Fibroblast of mammary gland (primary cell): ENCODE measurements at regions not wholly inside any gene's neighbourhood (a gene's known extent, or its start where the extent isn't known, plus 50 kb on each side); places are given as distances from the start of the nearest gene placed in this dataset.

ENCODE experiments used
- DNase-seq: peaks from one replicate; pipeline ENCODE4 v3.0.0-alpha.2; 2010; ENCODE audit warnings: low read depth
- H3K4me3 ChIP-seq: 2 replicates; pipeline ENCODE4 v1.5.1; 2011; ENCODE audit warnings: low read depth, mild to moderate bottlenecking, low read length, moderate library complexity; ENCODE audit not compliant: control insufficient read depth
- TF ChIP-seq, protein P1 (sequence below): conservative IDR thresholded peaks from 2 replicates; pipeline ENCODE4 v1.5.1; 2011; ENCODE audit warnings: low read depth, low read length, inconsistent platforms; ENCODE audit not compliant: control insufficient read depth, insufficient read depth

DNA sequence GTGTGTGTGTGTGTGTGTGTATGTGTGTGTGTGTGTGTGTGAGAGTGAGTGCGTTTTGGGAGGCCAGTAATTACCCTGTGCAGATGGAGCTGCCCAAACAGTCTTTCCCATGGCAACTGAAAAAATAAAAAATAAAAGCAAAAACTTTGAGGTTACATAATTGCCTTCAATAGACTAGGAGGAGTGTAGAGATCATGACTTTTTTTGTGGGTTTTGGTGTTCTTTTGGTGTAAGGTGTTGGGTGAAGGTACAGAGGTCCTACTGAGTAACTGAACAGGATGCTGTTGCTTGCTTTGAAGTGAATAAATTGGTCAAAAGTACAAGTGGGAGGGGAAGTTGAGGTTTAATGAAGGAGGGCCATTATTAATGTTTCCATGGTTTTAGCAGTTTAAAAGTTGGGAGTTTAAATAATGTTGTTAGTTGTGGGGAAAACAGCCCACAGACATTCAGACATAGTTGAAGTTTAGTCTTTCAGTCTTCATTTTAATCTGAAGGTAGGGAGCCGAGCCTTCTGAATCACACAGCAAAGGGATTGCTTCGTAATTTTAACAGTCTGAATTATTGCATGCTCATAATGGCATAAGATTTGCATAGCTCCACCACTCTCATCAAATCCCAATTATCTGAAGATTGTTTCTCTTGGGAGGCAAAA is 251.4 kb downstream of the PRL start:
- DNase-seq: no peak
- TF ChIP-seq, protein P1, sequence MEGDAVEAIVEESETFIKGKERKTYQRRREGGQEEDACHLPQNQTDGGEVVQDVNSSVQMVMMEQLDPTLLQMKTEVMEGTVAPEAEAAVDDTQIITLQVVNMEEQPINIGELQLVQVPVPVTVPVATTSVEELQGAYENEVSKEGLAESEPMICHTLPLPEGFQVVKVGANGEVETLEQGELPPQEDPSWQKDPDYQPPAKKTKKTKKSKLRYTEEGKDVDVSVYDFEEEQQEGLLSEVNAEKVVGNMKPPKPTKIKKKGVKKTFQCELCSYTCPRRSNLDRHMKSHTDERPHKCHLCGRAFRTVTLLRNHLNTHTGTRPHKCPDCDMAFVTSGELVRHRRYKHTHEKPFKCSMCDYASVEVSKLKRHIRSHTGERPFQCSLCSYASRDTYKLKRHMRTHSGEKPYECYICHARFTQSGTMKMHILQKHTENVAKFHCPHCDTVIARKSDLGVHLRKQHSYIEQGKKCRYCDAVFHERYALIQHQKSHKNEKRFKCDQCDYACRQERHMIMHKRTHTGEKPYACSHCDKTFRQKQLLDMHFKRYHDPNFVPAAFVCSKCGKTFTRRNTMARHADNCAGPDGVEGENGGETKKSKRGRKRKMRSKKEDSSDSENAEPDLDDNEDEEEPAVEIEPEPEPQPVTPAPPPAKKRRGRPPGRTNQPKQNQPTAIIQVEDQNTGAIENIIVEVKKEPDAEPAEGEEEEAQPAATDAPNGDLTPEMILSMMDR: no peak
- no peak overlapping the region for H3K4me3 ChIP-seq

DNA sequence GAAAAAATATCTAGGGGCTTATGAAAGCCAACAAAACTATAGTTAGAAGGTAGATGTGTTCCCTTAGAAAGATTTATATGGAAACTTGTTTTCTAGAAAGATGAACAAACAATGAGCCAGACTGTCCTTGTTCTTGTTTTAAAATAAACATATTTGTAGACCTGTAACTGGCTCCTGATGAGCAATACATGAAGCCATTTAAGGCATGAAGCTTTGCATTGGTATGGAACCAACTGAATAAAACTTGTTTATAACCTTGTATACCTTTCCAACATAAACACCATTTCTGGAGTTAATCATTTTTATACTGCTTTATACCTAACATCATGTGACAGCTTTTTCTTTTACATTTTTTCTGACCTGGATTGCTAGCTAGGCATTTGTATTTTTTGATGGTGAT is 247.8 kb downstream of the PRL start:
- no peak overlapping the region for H3K4me3 ChIP-seq
- no peak for DNase-seq
- TF ChIP-seq, protein P1: no peak

DNA sequence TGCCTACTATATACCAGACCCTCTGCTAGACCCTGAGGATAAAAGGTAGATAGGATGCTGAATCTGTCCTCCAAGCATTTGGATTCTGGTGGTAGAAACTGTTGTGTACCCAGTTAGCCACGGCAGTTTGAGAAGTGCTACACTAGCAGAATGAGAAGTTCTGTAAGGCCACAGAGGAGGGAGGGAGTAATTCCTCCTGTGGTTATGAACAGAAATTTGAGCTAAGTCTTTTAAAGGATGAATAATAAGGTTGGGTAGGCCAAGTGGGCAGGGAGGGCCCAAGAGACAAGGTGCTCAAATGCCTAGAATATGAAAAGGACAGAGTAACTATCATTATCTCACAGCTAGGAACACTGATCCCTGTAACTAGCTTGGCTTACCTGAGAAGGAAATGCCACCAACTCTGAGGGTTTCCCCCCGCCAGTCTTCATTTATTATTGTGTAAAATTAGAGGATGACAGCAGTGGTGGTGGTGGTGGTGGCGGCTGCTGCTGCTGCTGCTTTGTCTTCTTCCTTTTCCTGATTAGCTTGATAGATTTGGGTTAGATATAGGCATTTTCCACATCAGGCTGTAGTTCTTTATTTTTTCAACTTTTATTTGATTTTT is 243.3 kb downstream of the PRL start:
- DNase-seq: no peak
- H3K4me3 ChIP-seq: no peak overlapping the region
- TF ChIP-seq, protein P1: no peak

DNA sequence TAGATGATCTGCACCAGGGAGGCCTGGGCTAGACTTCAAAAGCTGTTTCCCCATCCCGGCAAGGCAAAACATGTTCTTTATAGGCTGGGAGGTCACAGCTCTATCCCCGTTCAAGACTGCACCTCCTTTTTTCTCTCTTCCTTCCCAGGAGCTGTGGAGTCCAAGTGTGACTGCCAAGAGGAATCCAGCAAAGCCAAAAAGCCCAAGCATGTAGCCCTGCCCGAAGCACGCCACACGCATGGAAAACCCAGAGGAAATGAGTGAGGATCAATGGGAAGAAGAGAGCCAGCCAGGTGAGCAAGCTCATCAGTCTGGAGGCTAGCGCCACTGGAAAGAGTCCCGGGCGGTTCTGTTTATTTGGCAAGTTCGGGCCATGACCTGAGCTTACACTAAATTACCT is 240.4 kb downstream of the PRL start:
- H3K4me3 ChIP-seq: no peak overlapping the region
- TF ChIP-seq, protein P1: no peak
- DNase-seq: no peak

DNA sequence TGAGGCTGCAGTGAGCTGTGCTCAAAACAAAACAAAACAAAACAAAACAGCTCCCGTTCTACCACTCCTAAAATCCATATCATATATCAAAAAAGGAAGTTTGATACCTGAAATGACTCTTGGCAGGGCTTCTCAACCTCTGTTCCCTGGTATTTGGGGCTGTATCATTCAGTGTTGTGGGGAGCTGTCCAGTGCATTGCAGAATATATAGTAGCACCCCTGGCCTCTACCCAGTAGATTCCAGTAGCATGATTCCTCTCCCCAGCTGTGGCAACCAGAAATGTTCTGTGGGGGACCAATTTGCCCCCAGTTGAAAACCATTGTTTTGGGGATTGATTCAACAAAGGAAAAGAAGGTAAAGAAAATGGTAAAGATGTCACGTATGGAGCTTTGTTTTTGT is 238.9 kb downstream of the PRL start:
- TF ChIP-seq, protein P1: no peak
- DNase-seq: no peak
- no peak overlapping the region for H3K4me3 ChIP-seq

DNA sequence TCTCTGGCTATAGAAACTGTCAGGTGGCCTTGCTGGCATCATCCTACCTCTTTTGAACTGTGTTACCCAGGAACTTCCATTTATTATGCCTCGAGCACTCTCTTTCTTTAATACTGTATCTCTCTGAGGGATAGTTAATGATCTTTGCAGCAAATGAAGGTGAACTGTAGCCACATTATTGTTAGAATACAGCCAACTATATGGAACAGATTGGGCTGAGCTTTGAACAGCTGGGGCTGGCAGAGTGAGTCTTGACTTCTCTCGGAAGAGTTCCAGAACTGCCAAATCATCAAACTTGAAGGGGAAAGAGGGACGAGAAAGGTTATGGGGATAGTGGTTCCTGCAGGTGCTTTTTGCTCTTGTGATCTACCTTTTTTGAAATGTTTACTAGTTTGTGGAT is 237.7 kb downstream of the PRL start:
- TF ChIP-seq, protein P1: no peak
- no peak overlapping the region for H3K4me3 ChIP-seq
- DNase-seq: no peak
